GM12801 (cell line): ENCODE measurements at regions not wholly inside any gene's neighbourhood (a gene's known extent, or its start where the extent isn't known, plus 50 kb on each side); places are given as distances from the start of the nearest gene placed in this dataset.

Experiments used
- TF ChIP-seq, protein P1 (sequence below): IDR thresholded peaks from one replicate; pipeline ENCODE4 v1.5.1; 2011; ENCODE audit warnings: control low read depth; ENCODE audit not compliant: insufficient read length; ENCODE audit errors: extremely low read depth

- TF ChIP-seq, protein P1, sequence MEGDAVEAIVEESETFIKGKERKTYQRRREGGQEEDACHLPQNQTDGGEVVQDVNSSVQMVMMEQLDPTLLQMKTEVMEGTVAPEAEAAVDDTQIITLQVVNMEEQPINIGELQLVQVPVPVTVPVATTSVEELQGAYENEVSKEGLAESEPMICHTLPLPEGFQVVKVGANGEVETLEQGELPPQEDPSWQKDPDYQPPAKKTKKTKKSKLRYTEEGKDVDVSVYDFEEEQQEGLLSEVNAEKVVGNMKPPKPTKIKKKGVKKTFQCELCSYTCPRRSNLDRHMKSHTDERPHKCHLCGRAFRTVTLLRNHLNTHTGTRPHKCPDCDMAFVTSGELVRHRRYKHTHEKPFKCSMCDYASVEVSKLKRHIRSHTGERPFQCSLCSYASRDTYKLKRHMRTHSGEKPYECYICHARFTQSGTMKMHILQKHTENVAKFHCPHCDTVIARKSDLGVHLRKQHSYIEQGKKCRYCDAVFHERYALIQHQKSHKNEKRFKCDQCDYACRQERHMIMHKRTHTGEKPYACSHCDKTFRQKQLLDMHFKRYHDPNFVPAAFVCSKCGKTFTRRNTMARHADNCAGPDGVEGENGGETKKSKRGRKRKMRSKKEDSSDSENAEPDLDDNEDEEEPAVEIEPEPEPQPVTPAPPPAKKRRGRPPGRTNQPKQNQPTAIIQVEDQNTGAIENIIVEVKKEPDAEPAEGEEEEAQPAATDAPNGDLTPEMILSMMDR: no peak
Observed at GRCh38 chr5:167451076-167451475, 840.4 kb upstream of the WWC1 start.

- TF ChIP-seq, protein P1: no peak
Observed at GRCh38 chr5:167452136-167452535, 839.3 kb upstream of the WWC1 start.

- TF ChIP-seq, protein P1: no peak
Observed at GRCh38 chr5:167453246-167454030, 838.0 kb upstream of the WWC1 start.

DNA sequence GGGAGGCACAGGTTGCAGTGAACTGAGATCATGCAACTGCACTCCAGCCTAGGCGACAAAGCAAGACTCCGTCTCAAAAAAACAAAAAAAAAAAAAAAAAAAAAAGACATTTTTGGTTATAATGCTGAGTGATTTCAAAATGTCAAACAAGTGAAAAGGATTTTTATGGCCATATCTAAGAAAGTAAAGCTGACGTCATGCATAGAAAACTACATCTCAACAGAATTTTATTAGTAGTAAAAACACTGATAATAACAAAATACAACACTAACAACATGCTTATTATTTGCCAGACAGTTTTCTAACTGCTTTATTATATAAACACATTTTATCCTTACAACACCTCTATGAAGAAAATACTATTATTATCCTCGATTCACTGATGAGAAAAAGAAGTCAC is 833.0 kb upstream of the WWC1 start:
- TF ChIP-seq, protein P1: no peak

GRCh38 chr5:167460449-167461020 is 830.9 kb upstream of the WWC1 start:
- TF ChIP-seq, protein P1: no peak

GRCh38 chr5:167463939-167464338 is 827.5 kb upstream of the WWC1 start:
- TF ChIP-seq, protein P1: no peak

GRCh38 chr5:167466992-167467391 is 824.5 kb upstream of the WWC1 start:
- TF ChIP-seq, protein P1: no peak
